Retinal pigment epithelial cell (primary cell): ENCODE measurements at regions not wholly inside any gene's neighbourhood (a gene's known extent, or its start where the extent isn't known, plus 50 kb on each side); places are given as distances from the start of the nearest gene placed in this dataset.
"Not testable (repeated sequence)": the region's sequence is repeated elsewhere in the genome, so short reads cannot be mapped to it uniquely, and the experiment has no call there.

ENCODE experiments used
- DNase-seq: peaks from one replicate; pipeline ENCODE4 v3.0.0-alpha.2; 2010; ENCODE audit warnings: low read depth
- H3K4me3 ChIP-seq: 2 replicates; pipeline ENCODE4 v1.5.1; 2011; ENCODE audit warnings: mild to moderate bottlenecking, low read length, control low read depth, moderate library complexity
- TF ChIP-seq, protein P1 (sequence below): conservative IDR thresholded peaks from 2 replicates; pipeline ENCODE4 v1.5.1; 2011; ENCODE audit warnings: low read depth, low read length, control low read depth, inconsistent platforms

DNA sequence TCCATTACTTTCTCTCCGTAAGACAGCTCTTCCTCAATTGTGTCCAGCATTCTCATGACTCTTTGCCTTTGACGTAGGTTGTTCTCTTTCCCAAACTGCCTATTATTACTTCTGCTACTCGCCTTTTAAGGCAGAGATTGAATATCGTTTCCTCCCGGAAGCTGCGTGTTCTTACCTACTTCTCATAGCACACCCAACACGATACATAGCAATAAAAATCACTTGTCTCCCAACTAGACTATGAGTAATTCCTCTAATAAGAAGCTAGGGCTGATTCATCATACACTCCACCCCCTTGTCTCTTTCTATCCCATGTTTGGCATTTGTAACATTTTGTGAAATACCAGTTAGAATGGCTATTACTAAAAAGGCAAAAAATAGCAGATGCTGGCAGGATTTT is 55.8 kb upstream of the SGIP1 start:
- no peak overlapping the region for H3K4me3 ChIP-seq
- DNase-seq: no peak
- TF ChIP-seq, protein P1, sequence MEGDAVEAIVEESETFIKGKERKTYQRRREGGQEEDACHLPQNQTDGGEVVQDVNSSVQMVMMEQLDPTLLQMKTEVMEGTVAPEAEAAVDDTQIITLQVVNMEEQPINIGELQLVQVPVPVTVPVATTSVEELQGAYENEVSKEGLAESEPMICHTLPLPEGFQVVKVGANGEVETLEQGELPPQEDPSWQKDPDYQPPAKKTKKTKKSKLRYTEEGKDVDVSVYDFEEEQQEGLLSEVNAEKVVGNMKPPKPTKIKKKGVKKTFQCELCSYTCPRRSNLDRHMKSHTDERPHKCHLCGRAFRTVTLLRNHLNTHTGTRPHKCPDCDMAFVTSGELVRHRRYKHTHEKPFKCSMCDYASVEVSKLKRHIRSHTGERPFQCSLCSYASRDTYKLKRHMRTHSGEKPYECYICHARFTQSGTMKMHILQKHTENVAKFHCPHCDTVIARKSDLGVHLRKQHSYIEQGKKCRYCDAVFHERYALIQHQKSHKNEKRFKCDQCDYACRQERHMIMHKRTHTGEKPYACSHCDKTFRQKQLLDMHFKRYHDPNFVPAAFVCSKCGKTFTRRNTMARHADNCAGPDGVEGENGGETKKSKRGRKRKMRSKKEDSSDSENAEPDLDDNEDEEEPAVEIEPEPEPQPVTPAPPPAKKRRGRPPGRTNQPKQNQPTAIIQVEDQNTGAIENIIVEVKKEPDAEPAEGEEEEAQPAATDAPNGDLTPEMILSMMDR: no peak

DNA sequence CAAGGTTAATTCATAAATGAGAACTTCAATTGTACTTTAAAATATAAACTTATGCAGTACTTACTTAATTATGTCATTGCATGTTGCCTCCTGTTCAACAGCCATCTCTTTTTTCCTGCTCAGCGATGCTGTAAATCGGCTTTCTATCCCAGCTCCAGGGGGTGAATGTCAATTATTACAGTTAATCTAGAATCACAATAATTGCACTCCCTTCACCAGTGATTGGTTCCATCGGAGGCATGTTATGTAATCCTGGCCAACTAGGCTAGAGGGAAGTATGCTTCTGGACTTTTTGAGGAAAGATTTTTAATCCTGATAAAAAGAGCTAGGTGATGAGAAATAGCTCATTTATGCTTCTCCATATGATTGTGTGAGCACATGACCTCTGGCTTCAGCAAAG is 53.8 kb upstream of the SGIP1 start:
- TF ChIP-seq, protein P1: no peak
- peak overlapping the region; percentile 37 for H3K4me3 ChIP-seq
- peak; percentile 81 for DNase-seq

DNA sequence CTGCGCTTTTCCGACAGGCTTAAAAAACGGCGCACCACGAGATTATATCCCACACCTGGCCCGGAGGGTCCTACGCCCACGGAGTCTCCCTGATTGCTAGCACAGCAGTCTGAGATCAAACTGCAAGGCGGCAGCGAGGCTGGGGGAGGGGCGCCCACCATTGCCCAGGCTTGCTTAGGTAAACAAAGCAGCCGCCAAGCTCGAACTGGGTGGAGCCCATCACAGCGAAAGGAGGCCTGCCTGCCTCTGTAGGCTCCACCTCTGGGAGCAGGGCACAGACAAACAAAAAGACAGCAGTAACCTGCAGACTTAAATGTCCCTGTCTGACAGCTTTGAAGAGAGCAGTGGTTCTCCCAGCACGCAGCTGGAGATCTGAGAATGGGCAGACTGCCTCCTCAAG is 52.7 kb upstream of the SGIP1 start:
- DNase-seq, H3K4me3 ChIP-seq: not testable (repeated sequence)
